ENCODE measurements at regions not wholly inside any gene's neighbourhood (a gene's known extent, or its start where the extent isn't known, plus 50 kb on each side); places are given as distances from the start of the nearest gene placed in this dataset.
"Not testable (repeated sequence)": the region's sequence is repeated elsewhere in the genome, so short reads cannot be mapped to it uniquely, and the experiment has no call there.

GRCh38 chr22:11815481-11815880, 3712.5 kb upstream of the OR11H1 start:
- TF ChIP-seq, protein P1, sequence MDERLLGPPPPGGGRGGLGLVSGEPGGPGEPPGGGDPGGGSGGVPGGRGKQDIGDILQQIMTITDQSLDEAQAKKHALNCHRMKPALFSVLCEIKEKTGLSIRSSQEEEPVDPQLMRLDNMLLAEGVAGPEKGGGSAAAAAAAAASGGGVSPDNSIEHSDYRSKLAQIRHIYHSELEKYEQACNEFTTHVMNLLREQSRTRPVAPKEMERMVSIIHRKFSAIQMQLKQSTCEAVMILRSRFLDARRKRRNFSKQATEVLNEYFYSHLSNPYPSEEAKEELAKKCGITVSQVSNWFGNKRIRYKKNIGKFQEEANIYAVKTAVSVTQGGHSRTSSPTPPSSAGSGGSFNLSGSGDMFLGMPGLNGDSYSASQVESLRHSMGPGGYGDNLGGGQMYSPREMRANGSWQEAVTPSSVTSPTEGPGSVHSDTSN (CRISPR knock-in tag; IDR thresholded peaks at IDR 0.05; ENCODE audit: low read depth) = not testable (repeated sequence)
- TF ChIP-seq, protein P1 (tag; conservative IDR thresholded peaks at IDR 0.05; ENCODE audit: low read depth) = not testable (repeated sequence)
- TF ChIP-seq HDAC2 (IDR thresholded peaks at IDR 0.05); POLR2AphosphoS5 (IDR thresholded peaks at IDR 0.05; ENCODE audit: control insufficient read depth, insufficient read depth, low read depth, low read length); ZNF561 (CRISPR knock-in tag; conservative IDR thresholded peaks at IDR 0.05); CREB1 (IDR thresholded peaks at IDR 0.05); CREB1 (CRISPR knock-in tag; IDR thresholded peaks at IDR 0.05); CTCF (IDR thresholded peaks at IDR 0.05 in 2 of 3, conservative IDR thresholded peaks at IDR 0.05 in 1 of 3; ENCODE audit: insufficient read depth in 2 of 3, low read depth in 1 of 3, low read length in 3 of 3); ZNF23 (CRISPR knock-in tag; IDR thresholded peaks at IDR 0.05); SRF (CRISPR knock-in tag; IDR thresholded peaks at IDR 0.05); ILF3 (IDR thresholded peaks at IDR 0.05; ENCODE audit: borderline replicate concordance): not testable (repeated sequence)

Measured in K562 (cell line).